ENCODE measurements at regions not wholly inside any gene's neighbourhood (a gene's known extent, or its start where the extent isn't known, plus 50 kb on each side); places are given as distances from the start of the nearest gene placed in this dataset.
A peak's percentile ranks its signal among the peaks of the same experiment; 100 is the strongest.

- dilution Hi-C loops (cut with MboI; ENCODE audit: extremely low pct_ligation_motif_present, low sequenced_read_pairs): no loop called here
- H3K9ac ChIP-seq (ENCODE audit: control insufficient read depth, extremely low read depth, insufficient read depth, low read length): no peak overlapping the region
- no peaks in the 10 kb centered on the region for H4K20me1 ChIP-seq (ENCODE audit: control insufficient read depth, extremely low read depth, insufficient read depth, low read length)
- no peak overlapping the region for H3K4me3 ChIP-seq (ENCODE audit: control insufficient read depth in 2 of 3, extremely low read depth in 1 of 3, insufficient read depth in 2 of 3, low read depth in 1 of 3, low read length in 3 of 3)
- no peaks in the 10 kb centered on the region for H3K27me3 ChIP-seq (ENCODE audit: control insufficient read depth, extremely low read depth, insufficient read depth, low read length)
- no peak overlapping the region for H3K27ac ChIP-seq (ENCODE audit: control insufficient read depth, insufficient read depth, low read length)
- H3K79me2 ChIP-seq (ENCODE audit: control insufficient read depth, insufficient read depth, low read length): no peaks in the 10 kb centered on the region
- no peaks in the 10 kb centered on the region for H3K9me3 ChIP-seq (ENCODE audit: control insufficient read depth, low read depth, low read length)
- H3K4me2 ChIP-seq (ENCODE audit: control insufficient read depth, extremely low read depth, insufficient read depth, low read depth, low read length): no peak overlapping the region
- TF ChIP-seq CTCF (optimal IDR thresholded peaks at IDR 0.05 in 1 of 3, IDR thresholded peaks at IDR 0.05 in 1 of 3, conservative IDR thresholded peaks at IDR 0.05 in 1 of 3; ENCODE audit: extremely low read depth in 1 of 3, insufficient read depth in 2 of 3, low read length in 3 of 3) (no peak), EZH2 (IDR thresholded peaks at IDR 0.05; ENCODE audit: low read length) (no peak)
- no peaks in the 10 kb centered on the region for H3K4me1 ChIP-seq (ENCODE audit: control insufficient read depth, extremely low read depth, insufficient read depth, low read length)
- H2AFZ ChIP-seq (ENCODE audit: control insufficient read depth, low read length): no peak overlapping the region
- H3K9me1 ChIP-seq (ENCODE audit: control insufficient read depth, extremely low read depth, insufficient read depth, low read length): no peaks in the 10 kb centered on the region
- DNase-seq (ENCODE audit: low read depth, low spot score): no peak
- H3K36me3 ChIP-seq (ENCODE audit: control insufficient read depth in 2 of 2, extremely low read depth in 1 of 2, insufficient read depth in 2 of 2, low read length in 2 of 2): no peaks in the 10 kb centered on the region
- FAIRE-seq: no peak
Observed at GRCh38 chr3:166060789-166061479, 223.7 kb upstream of the BCHE start.

DNA sequence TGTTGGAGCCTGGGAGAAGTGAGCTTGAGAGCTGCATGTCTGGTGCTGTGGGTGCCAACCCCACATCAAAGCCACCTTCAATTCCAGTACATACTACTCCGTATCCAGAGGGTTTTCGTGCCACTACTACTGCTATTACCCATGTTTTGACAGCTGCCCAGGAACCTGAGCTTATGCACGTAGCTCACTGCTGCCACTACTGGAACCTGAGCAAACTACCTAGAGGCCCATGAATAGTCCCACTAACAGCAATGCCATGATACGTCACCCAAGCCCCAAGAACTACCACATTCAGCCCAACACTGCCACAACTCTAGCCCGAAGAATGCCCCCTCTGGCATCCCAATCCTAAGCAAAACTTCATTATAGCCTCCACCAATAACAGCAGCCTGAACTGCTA lies 215.2 kb upstream of the BCHE start:
- Histone ChIP-seq H3K27me3 (ENCODE audit: control insufficient read depth, extremely low read depth, insufficient read depth, low read length) (no peaks in the 10 kb centered on the region), H3K9ac (ENCODE audit: control insufficient read depth, extremely low read depth, insufficient read depth, low read length) (no peak overlapping the region), H3K4me1 (ENCODE audit: control insufficient read depth, extremely low read depth, insufficient read depth, low read length) (no peaks in the 10 kb centered on the region), H3K36me3 (ENCODE audit: control insufficient read depth in 2 of 2, extremely low read depth in 1 of 2, insufficient read depth in 2 of 2, low read length in 2 of 2) (no peaks in the 10 kb centered on the region), H3K9me3 (ENCODE audit: control insufficient read depth, low read depth, low read length) (no peaks in the 10 kb centered on the region), H2AFZ (ENCODE audit: control insufficient read depth, low read length) (no peak overlapping the region), H3K4me3 (ENCODE audit: control insufficient read depth in 2 of 3, extremely low read depth in 1 of 3, insufficient read depth in 2 of 3, low read depth in 1 of 3, low read length in 3 of 3) (no peak overlapping the region), H3K4me2 (ENCODE audit: control insufficient read depth, extremely low read depth, insufficient read depth, low read depth, low read length) (no peak overlapping the region), H3K79me2 (ENCODE audit: control insufficient read depth, insufficient read depth, low read length) (no peaks in the 10 kb centered on the region), H4K20me1 (ENCODE audit: control insufficient read depth, extremely low read depth, insufficient read depth, low read length) (no peaks in the 10 kb centered on the region), H3K27ac (ENCODE audit: control insufficient read depth, insufficient read depth, low read length) (no peak overlapping the region), H3K9me1 (ENCODE audit: control insufficient read depth, extremely low read depth, insufficient read depth, low read length) (no peaks in the 10 kb centered on the region)
- FAIRE-seq: no peak
- TF ChIP-seq EZH2 (IDR thresholded peaks at IDR 0.05; ENCODE audit: low read length) (no peak), CTCF (optimal IDR thresholded peaks at IDR 0.05 in 1 of 3, IDR thresholded peaks at IDR 0.05 in 1 of 3, conservative IDR thresholded peaks at IDR 0.05 in 1 of 3; ENCODE audit: extremely low read depth in 1 of 3, insufficient read depth in 2 of 3, low read length in 3 of 3) (peak in 2 of 3 experiments; percentile 24 to 27)
- dilution Hi-C loops (cut with MboI; ENCODE audit: extremely low pct_ligation_motif_present, low sequenced_read_pairs): no loop called here
- DNase-seq (ENCODE audit: low read depth, low spot score): no peak

All from keratinocyte (primary cell).